Transverse colon (tissue), 4 donors: ENCODE measurements at regions not wholly inside any gene's neighbourhood (a gene's known extent, or its start where the extent isn't known, plus 50 kb on each side); places are given as distances from the start of the nearest gene placed in this dataset.

ENCODE experiments used
- CTCF ChIP-seq, 5 experiments: fragments of 200-600 bp in 3 of 5; fragments of 450-650 bp in 2 of 5; sonication (generic) in 3 of 5; IDR thresholded peaks; 1 replicate in 2 of 5; 2 replicates in 3 of 5; pipeline ENCODE4 v1.5.1; 2016 to 2017; ENCODE audit warnings: antibody characterized with exemption in 5 of 5, inconsistent platforms in 3 of 5, mild to moderate bottlenecking in 2 of 5, moderate library complexity in 1 of 5
- POLR2A ChIP-seq: fragments of 450-650 bp; IDR thresholded peaks from one replicate; pipeline ENCODE4 v1.6.1; 2016; ENCODE audit warnings: antibody characterized with exemption, mild to moderate bottlenecking, moderate library complexity
- POLR2AphosphoS5 ChIP-seq, 3 donors: sonication (generic); formaldehyde crosslinking; IDR thresholded peaks; one replicate each; pipeline ENCODE4 v1.6.1; 2016; ENCODE audit warnings: antibody characterized with exemption in 3 of 3

- TF ChIP-seq CTCF (IDR thresholded peaks at IDR 0.05) (no peak), POLR2A (no peak), POLR2AphosphoS5 (IDR thresholded peaks at IDR 0.05) (no peak)
These were observed 55.7 kb upstream of the ALX4 start for GRCh38 chr11:44365616-44366015.
